T-helper 1 cell (primary cell): ENCODE measurements at regions not wholly inside any gene's neighbourhood (a gene's known extent, or its start where the extent isn't known, plus 50 kb on each side); places are given as distances from the start of the nearest gene placed in this dataset.
"Not testable (repeated sequence)": the region's sequence is repeated elsewhere in the genome, so short reads cannot be mapped to it uniquely, and the experiment has no call there.

Experiments used
- DNase-seq, 5 donors: peaks; one replicate each; pipeline ENCODE4 v3.0.0-alpha.2; 2012 to 2020

DNA sequence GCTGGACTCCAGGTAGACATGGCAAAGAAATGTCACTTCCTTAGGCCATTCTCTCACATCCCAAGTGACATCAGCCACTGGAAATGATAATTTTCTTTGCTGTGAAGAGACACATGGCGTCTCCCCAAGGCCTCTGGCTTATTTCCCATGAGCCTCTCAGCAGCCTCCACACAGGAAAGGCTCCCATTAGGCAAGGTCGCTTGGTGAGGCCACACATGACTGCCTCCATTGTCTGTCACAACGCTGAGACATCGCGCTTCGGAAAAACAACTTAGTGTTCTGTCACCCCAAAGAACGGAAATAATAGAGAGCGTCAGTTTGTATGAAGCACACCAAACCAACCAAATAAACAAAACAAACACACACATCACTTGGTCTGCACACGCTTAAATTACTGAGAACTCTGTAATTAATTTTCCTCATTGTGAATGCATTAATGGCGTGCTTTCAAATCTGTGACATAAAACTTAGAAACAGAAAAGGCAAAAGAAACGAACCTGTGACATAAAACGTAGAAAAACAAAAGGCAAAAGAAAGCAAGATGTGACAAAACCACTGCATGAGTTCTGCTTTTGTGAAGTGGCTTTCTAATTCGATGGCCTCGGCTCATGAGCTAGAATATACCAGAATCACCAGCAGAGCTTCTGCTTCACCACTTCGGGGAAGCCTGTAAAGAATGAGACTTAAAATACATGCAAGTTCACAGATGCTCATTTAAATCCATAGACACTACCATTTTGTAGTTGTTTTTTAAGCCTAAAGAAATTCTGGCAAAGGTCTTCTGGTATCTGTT, 404.2 kb upstream of the SGCG start:
- DNase-seq: no peak

DNA sequence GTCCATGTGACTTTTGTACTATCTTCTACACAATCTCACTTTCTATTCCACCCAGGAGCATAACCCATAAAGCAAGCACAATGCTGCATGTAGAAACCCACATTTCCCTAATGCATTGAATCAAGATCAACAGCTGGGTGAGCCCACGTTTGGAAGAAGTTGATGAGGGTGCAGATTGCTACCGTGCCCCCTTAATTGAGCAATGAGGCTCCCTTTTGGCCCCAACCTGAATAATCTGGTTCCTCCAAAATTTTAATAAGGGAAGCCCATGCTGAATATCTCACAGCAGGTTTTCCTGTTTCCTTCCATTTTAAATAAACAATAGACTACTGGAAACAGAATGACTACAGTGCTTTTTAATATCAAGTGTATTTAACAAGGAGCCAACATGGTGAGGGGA, 403.6 kb upstream of the SGCG start:
- no peak for DNase-seq

DNA sequence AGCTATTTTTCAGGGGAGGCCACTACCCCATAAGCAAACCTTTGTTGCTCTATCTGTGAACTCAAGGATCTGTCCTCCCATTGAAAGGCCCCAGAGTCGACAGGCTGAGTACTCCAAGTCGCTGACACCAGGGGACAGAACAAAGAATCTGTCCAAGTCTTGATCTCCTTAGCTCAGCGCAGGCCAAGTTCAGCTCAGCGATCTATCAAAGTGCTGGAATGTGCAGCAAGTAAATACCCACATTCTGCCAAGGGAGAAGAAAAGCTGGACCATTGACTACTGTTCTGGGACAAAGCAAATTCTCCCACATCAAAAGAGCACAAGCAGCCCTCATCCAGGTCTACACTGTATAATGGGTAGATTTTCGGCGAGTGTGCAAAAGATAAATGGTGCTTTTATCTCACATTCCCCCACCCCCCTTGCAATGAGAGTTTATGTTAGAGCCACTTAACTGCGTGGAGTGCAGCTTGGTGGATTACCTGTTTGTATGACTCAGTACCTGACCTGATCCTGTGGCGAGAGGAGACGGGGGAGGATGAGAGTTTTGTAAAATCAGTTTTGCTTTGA, 391.7 kb upstream of the SGCG start:
- DNase-seq: no peak

DNA sequence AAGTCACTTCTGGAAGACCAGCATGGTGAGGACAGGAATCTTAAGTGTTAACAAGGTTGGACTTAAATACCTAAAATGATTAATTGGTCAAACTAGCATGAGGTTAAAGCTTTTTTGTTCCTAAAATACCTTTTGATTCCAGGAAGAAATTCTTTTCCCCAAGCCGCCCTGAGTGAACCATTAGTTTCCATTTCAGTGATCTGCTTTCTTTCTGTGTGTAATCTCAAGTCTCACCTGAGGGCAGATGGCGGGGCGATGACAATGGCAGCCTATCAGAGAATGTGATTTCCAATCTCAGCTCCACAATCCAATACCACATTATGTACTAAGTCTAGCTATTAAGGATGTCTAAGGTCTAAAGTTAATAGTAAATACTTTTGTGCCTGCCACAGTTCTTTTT, 390.9 kb upstream of the SGCG start:
- DNase-seq: no peak

DNA sequence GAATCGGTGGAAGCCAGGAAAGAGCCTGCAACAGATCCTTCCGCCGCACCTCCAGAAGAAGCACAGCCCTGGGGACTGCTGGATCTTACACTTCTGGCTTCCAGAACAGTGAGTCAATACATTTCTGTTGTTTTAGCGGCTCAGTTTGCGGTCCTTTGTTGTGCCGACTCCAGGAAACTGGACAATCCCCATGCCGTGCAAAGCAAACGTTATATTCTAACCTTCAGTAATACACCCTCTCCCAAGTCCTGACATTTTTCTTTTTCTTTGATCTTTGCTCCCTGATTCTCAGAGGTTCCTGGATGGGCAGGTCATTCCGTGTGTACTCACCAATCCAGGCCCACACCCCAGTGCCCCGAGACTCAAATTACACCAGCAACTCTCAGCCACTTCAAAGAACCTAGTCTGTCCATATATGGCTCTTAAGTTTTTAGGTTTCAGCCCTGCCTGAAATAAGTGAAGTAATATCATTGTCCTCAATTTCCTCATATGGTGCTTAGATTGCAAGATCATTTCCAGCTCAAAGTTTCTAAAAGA, 387.1 kb upstream of the SGCG start:
- no peak for DNase-seq

DNA sequence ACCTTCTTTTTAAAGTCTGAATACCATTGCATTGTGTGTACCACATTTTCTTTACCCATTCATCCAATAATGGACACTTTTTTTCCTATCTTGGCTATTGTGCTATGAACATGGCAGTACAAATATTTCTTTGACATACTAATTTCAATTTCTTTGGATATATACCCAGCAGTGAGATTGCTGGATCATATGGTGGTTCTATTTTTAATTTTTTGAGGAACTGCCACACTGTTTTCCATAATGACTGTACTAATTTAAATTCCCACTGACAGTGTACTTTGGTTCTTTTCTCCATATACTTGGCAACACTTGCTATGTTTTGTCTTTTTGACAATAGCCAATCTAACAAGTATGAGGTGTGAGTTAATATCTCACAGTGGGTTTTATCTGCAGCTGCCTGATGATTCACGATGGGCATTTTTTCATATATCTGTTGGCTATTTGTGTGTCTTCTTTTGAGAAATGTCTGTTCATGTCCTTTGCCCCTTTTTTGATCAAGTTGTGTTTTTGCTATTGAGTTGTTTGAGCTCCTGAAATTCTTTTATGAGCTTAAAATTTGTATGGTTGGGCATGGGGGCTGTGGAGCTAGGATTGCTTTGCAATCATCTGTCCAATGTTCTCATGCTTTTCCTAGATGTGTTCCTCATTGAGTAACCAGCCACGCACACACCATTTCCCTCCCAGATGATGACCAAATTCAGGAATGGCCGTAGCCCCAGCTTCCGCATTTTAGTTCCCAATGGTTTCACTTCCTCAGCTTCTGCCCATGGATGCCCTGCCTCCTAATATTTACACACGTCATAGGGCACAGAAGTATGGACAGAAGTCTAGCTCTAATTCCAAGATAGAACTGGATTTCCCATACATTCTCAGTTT, 380.0 kb upstream of the SGCG start:
- no peak for DNase-seq

DNA sequence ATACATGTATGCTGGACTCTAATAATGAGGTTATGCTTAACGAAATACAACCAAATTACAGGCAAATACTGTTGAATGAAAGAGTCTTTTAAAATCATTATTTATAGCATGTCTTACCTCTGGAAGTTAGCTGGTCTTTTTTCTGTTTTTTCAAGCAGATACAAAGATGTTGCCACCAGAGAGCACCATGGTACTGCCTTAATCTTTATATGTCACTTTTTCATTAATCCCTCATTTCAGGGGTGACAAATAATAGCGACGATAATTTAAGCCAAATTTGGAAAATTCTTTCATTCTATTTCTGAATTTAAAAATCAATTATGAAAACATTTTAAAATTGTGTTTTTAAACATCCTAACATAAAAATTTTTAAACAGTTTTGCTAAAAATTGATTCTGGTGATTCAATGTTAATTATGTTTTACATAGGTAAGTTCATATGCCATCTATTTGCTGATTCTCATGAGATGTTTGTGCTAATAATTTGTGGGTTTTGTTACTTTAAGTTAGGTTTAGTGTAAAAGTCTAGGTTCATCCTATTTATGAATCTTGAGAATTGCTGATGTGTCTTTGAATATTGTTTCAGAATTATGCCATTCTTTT, 379.3 kb upstream of the SGCG start:
- no peak for DNase-seq

DNA sequence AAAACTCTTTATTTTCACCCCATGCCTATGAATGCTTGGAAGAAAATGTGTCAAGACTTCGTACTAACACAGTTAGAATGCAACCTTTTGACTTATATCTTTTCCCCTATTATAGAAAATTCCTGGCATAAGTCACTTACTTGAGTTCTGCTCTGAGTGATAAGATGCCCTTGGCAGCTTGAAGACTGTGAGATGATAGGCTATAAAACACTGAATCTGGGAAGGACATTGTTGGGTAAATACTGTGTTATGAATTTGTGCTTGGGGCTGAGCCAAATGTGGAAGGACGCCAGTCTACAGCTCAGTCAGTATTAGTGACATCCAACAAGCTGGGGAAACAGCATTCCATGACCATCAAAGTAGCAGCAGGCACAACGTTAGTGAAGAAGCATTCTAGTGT, 368.0 kb upstream of the SGCG start:
- DNase-seq: no peak

DNA sequence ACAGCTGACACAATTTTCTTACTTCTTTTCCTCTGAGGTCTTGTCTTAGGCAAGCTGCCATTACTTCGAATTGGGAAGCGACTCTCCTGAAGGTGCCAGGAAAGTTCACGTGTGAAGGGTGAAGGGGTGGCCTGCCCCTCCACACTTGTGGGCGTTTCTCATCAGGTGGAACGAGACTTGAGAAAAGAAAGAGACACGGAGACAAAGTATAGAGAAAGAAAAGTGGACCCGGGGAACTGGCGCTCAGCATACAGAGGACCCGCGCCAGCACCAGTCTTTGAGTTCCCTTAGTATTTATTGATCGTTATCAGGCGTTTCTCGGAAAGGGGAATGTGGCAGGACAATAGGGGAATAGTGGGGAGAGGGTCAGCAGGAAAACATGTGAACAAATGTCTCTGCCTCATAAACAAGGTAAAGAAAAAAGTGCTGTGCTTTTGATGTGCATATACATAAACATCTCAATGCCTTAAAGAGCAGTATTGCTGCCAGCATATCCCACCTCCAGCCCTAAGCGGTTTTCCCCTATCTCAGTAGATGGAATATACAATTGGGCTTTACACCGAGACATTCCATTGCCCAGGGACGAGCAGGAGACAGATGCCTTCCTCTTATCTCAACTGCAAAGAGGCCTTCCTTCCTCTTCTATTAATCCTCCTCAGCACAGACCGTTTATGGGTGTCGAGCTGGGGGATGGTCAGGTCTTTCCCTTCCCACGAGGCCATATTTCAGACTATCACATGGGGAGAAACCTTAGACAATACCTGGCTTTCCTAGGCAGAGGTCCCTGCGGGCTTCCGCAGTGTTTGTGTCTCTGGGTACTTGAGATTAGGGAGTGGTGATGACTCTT, 367.0 kb upstream of the SGCG start:
- DNase-seq: not testable (repeated sequence)

DNA sequence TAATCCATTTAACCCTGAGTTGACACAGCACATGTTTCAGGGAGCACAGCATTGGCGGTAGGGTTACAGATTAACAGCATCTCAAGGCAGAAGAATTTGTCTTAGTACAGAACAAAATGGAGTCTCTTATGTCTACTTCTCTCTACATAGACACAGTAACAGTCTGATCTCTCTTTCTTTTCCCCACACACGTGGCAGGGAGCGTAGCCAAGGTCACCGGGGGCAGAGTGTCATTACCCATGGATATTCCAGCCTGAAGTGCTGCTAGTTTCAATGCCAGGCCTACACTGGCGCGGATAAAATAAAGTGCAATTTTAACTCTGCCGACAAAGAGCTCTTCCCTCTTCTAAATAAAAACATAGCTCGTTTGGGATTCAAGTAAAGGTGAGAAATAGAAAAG, 366.3 kb upstream of the SGCG start:
- DNase-seq: not testable (repeated sequence)

DNA sequence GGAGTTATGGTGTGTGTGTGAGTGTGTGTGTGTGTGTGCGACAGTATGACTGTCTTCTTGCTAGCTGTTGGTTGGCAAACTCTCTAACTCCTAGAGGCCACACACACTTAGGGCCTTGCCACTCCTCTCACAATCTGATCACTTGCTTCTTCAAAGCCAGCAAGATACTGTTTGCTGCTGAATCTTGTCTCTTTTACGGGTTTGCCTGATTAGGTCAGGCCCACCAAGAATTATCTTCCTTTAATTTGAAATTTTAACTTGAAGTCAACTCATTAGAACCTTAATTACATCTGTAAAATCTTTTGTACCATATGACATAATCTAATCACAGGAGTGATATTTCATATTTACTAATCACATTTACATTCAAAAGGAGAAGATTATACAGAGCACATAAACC, 359.2 kb upstream of the SGCG start:
- no peak for DNase-seq

DNA sequence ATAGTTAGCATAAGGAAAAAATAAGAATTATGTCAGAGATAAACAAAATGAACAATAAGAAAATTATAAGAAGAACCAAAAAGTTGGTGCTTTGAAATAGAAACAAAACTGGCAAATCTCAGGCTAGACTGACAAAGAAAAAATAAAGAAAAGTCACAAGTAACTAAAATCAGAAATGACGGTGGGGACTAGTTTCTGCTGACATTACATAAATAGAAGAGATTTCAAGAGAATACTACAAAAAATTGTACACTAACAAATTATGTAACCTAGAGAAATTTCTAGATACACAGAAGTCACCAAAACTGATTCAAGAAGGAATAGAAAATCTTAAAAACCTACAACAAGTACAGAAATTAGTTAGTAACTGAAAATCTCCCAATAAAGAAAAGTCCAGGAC, 355.6 kb upstream of the SGCG start:
- DNase-seq: no peak

DNA sequence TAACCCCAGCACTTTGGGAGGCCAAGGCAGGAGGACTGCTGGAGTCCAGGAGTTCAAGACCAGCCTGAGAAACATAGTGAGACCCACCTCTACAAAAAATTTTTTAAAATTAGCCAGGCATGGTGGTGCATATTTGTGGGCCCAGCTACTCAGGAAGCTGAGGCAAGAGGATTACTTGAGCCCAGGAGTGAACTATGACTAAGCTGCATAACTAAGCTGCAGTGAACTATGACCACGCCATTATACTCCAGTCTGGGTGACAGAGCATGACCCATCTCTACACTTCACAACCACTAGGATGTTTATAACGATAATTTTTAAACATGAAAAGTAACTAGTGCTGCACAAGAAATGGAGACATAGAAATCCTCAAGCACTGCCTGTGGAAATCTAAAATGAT, 352.7 kb upstream of the SGCG start:
- DNase-seq: no peak

DNA sequence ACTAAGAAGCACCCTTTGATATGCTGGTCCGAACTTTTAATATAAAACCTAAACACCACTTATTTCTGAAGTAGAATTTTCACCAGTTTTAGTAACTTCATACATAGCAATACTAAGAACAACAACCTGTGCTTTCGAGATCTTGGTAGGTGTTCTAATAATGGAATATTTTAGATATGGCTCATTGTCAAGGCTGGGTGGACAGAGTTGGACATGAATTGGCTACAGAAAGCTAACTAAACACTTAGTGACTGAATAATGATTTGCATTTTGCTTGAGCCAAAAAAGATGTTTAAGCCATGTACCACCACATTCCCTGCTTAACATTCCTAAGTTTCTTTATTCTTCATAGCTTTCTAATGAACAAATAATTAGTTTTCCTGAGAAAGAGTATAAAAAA, 344.3 kb upstream of the SGCG start:
- DNase-seq: no peak

DNA sequence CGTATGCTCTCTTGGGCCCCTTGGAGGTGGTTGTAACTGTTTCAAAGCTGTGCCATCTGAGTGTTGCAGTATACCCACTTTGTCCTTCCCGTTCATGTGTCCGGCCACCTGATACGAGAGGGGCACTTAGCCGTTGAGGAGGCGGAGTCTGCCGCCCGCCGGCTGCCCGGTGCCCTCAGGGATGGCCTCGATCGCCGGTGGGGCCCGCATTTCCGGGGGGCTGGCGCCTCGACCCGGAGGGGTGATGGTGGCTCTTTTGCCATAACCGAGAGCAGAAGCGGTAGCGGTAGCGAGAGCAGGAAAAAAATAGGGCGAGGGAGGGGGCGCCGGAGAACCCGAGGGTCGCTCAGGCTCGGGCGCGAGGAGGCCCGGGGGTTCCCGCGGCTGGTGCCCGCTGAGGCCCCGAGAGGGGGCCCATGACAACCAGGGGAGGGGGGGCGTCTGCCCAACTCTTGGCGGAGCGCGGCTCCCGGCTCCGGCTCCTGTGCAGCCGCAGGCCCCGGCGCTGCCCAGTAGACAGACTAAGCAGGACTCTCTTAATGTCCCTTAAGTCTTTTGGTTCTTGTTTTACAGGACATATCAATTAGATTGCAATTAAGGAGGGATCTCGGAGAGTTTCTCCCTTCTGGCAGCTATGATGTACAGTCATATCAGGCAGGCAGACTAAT, 342.7 kb upstream of the SGCG start:
- DNase-seq: no peak

DNA sequence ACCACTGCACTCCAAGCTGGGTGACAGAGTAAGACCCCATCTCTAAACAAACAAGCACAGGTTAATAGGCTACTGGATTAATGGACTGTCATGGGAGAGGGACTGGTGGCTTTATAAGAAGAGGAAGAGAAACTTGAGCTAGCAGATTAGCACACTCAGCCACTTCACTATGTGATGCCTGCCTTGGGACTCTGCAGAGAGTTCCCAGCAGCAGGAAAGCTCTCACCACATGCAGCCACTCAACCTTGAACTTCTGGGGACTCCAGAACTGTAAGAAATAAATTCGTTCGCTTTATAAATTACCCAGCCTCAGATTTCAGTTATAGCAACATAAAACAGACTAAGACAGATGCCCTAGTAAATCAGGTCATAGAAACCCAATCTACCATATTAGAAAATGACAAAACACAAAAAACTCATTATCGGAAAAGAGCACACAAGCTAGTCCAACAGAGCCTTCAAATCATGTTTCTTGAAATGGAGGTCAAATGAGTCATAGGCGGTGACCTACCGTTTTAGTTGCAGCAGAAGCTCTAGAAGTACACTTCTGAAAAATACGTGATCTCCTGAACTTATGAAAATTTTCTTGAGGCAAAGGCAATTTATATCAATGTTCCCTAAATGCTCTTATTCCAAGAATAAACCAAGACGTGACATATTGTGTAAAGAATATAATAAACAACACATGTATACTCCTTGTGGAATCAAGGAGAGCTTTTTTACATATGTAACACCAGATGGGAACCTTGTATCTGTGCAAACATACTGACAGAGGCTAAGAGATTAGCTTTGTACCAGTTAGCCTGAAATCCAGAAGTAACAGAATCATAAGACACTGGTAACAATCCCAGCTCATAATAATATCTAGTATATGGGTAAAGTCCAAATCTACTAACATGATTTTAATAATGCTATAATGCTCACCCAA, 340.9 kb upstream of the SGCG start:
- DNase-seq: no peak

DNA sequence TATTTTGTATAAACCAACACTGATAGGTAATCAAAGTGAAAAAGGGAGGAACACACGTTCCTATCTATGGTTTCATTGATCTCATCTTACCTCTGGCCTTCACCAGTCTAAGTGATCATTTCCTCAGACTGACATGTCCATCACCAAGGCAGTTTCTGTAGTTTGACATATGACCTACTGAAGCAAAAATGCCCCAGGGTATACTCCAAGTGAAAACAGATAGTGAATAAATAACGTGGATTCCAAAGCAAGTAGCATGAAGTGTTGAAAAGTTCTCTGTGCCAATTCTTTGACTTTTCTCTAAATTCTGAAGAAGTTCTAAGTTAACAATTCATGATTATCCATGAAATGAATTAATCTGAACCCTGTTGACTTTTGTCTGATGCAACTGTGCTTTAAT, 334.2 kb upstream of the SGCG start:
- no peak for DNase-seq

DNA sequence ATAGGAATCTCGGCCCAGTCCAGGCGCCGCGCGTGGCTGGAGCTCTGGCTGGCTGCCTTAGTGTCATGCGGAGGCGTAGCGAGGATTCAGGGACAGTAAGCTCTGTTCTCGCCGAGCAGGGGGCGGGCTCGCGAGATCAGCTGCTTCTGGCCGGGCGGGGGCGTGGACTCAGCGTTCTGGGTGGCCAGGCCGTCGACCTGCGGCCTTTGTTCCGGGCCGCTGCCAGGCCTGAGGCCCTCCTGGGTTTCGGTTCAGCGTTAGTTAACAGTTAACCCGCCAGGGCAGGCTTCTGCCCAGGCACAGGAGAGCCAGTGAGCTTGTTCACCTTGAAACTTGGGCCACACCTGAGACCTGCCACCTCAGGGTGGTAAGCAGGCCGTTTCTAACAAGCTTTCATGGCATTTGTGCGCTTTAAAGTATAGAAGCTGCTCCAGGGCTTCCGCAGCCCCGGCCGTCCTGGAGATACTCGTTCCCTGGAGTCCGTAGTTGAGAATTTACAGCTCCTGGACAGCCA, 332.2 kb upstream of the SGCG start:
- no peak for DNase-seq

DNA sequence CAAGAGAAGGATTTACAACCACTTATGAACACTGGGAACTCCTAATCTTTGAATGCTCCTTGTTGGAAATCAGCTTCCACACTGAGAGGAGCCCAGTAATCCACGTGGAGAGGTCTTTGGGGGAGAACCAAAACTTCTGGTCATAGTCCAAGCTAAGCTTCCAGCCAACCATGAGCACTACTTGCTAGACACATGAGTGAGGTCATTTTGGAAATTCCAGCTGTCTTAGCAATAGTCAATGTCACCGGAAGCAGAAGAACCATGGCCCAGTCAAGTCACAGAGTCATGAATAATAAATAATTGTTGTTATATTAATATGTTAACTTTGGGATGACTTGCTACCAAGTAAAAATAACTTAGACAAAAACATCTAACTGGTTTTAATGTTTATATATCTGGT, 324.9 kb upstream of the SGCG start:
- DNase-seq: no peak

DNA sequence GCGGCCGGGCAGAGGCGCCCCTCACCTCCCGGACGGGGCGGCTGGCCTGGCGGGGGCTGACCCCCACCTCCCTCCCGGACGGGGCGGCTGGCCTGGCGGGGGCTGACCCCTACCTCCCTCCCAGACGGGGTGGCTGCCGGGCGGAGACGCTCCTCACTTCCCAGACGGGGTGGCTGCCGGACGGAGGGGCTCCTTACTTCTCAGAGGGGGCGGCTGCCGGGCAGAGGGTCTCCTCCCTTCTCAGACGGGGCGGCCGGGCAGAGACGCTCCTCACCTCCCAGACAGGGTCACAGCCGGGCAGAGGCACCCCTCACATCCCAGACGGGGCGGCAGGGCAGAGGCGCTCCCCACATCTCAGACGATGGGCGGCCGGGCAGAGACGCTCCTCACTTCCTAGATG, 321.8 kb upstream of the SGCG start:
- DNase-seq: not testable (repeated sequence)
